GM21528 (cell line): ENCODE measurements at regions not wholly inside any gene's neighbourhood (a gene's known extent, or its start where the extent isn't known, plus 50 kb on each side); places are given as distances from the start of the nearest gene placed in this dataset.
A peak's percentile ranks its signal among the peaks of the same experiment; 100 is the strongest.

ENCODE experiments used
- ATAC-seq: cut with Tn5 transposase; IDR thresholded peaks from one replicate; pipeline ENCODE4 v1.9.1; 2021; ENCODE audit warnings: mild to moderate bottlenecking, moderate library complexity; ENCODE audit not compliant: unreplicated experiment, low FRiP score

DNA sequence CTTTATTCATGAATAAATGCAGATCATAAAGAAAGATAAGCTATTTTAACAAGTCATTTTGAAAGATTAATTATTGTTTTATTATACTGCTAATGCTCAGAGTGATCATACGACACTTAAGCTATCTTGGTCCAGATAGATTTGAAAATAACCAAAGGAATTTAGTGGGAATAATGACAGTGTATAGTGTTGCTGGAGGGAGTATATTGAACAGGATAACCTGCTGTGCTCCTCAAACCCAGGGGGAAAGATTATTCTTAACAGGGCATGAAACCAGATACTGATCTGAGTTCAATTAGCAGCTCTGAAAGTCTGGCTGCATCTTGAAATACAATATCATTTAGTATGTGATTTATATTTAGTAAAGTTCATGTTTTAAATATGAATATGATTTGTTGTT is 216.3 kb upstream of the ITGA4 start:
- ATAC-seq = no peak

- ATAC-seq = no peak
These were observed 215.8 kb upstream of the ITGA4 start for GRCh38 chr2:181241366-181241765.

GRCh38 chr2:181241797-181242196 is 215.4 kb upstream of the ITGA4 start:
- ATAC-seq = peak; percentile 83

- ATAC-seq = no peak
These were observed 214.9 kb upstream of the ITGA4 start for GRCh38 chr2:181242262-181242661.

DNA sequence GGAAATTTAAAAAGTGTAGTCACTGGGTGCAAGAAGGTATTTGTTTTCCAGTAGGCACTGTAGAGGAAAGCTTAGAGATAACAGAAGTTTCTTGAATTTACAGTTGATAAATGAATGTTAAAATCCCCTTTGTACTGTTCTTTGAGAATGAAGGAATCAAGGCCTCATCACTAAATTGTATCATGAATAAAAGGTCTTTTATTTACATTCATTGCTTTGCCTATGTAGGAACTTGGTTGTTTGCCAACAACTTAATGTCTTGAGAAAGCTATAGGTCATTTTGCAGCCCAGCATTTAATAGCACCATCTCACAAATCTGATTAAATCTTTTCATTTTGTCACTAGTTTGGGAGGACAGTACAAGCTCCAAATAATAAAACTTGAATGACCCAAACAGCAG is 213.9 kb upstream of the ITGA4 start:
- ATAC-seq = no peak

GRCh38 chr2:181250691-181251090 is 206.5 kb upstream of the ITGA4 start:
- no peak for ATAC-seq

DNA sequence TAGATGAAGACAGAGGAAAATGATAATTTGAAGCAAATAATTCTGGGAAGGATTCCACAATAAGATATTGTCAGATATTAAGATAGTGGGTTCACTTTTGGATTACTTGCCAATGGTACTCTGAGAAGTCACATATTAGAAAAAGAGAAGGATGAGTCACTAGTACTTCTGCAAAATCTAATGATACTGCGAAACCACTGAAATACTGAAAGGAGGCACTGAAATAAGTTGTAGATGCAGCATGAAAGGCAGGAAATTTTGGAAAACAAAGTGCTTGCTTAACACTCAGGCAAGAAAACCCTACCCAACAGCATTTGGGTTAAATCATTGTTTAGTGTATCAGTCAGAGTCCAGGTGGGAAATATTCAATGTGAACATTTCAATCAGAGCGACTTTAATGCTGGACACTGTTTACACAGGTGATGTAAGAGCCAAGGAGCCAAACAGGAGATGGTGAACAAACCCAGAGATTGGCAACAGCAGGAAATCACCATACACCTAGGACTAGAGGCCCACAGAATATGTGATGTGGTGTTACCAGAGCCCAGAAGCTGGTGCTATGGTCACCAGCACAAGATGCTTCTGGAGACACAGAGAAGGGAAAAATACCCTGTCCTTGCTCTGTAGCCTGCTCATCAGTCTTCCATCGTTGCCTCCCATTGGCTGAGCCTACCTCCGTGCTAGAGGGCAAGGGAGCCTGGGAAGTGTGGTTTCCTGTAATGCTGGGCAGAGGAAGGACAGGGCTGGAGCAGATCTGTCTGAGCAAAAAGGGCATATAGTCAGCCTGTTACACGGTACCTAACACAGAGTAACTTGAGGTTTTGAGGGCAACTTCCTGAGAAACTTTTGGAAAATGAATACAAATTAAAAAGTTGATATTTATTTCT is 204.7 kb upstream of the ITGA4 start:
- no peak for ATAC-seq

DNA sequence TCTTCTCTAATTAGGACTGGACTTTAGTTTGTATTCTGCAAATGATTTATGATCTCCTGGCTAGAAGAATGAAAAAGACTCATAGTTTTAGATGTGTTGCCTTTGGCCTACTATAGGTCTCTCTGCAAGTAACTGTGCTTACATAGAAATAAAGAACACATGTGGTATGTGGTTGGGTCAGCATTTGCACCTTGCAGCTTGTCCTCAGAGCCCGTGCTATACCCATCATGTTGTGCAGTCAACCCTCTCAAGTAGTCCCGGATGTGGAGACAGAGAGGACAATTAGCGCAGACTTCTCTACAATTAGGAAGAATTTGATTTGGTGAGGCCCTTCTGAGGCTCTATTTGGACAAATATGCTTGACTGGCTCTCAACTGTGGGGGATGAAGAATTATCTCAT is 203.7 kb upstream of the ITGA4 start:
- no peak for ATAC-seq

DNA sequence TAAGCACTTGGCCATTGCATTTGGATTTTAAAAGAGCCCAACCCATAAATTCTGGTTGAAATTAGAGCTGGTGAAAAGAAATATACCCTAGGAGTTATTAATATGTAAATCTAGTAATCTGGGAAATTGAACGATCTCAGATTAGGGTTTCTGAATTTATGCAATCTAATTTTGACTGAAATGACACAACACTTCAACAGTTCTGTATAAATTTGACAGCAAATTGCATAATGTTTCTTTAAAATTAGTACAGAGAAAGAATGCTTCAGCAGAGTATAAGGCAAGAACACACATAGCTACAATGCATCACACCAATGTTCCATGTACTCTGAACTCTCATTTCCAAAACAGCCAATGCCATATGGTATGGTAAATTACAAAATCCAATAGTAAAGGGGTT is 201.5 kb upstream of the ITGA4 start:
- ATAC-seq = no peak

DNA sequence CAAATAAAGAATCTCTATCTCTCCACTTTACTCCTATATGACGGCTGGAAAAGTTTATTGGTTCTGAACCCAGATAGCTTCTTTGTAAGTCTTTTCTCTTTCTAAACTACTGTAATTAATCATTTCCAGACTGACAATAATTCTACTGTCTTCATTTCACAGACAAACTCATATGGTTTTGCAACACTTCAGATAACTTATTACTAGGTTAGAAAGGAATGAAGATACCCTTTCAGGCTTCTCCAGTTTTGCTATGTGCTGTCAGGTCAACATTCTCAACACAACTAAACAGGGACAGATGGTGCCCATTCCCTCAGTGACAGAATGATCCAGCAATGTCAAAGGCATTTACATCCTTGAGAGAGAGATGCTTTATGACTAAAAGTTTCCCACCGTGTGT is 198.5 kb upstream of the ITGA4 start:
- no peak for ATAC-seq

GRCh38 chr2:181262782-181263181 is 194.4 kb upstream of the ITGA4 start:
- no peak for ATAC-seq

DNA sequence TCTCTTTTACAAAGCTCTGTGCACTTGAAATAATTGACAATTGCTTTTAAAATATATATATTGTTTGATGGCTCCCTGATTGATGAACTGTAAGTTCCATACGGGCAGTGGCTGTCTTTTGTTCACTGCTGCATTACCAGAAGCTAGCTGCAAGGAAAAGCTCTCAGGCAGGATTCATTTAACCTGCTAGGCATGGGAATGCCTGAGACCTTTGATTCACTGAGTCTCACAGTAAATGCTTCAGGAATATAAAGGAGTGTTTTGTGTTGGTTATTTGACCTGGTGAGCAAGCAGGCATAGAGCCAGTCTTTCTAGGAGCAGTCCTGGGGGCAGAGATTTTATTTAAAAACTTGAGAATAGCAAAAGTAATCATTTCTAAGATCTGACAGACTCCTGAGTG is 193.2 kb upstream of the ITGA4 start:
- no peak for ATAC-seq

- ATAC-seq = no peak
These were observed 192.7 kb upstream of the ITGA4 start for GRCh38 chr2:181264441-181264840.

DNA sequence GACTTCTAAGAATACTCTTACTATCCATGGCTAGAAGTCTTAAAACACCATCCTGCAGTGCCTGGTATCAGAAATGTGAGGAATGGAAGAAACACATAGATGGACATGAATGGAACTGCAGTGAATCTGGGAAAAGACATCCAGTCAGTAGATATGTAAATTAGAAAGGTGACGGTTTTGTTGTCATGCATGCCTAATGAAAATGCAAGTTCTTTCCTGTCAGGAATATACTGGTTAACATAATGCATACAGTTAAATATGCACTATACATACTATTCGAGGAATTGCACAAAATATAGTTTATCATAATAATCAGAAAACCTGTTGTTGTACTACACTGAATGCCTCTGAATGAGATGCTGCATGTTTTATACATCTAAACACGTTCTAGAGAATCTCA is 190.6 kb upstream of the ITGA4 start:
- ATAC-seq = no peak

DNA sequence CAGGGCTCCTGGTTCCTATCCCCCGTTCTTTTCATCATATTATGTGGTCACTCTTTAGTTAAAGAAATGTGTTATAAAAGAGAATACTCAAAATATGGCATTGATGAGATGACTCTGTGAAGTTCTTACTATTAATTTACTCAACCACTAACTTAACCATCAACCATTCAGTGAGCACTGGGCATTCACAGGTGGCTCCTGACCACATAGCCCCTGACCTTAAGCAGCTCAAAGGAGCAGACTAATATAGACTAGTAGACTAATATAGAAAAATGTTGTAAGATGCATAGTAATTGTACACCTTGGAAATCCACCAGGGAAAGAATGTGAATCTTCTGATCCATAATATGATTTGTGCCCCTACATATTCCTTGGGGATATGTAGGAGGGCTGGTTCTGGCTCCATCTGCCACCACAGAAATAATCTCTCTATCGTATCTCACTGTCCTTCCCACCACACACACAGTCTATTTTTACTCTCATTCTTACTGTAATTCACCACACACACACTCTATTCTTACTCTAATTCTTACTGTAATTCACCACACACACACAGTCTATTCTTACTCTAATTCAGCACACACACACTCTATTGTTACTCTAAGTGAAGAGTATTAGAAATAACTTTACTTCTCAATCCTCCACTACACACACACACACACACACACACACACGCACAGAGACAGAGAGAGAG is 188.9 kb upstream of the ITGA4 start:
- ATAC-seq = no peak

DNA sequence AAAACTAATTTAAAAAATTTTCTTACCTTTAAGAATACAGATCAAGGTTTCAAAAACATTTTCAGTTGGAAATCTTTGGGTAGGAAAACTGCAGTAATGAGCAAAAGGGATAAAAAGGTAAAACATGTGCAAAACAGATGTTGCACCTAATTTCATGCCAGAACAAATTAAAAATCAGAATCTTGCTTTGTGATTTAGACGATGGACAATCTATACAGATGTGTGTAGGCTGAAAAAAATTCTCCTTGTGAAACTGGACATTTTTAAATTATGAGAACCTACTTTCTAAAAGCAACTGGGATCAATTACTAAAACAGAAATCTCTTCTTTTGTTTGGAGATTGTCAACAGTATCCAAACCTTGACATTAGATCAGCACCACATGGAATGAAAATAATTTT is 183.2 kb upstream of the ITGA4 start:
- ATAC-seq = no peak

GRCh38 chr2:181275643-181276070 is 181.5 kb upstream of the ITGA4 start:
- no peak for ATAC-seq

DNA sequence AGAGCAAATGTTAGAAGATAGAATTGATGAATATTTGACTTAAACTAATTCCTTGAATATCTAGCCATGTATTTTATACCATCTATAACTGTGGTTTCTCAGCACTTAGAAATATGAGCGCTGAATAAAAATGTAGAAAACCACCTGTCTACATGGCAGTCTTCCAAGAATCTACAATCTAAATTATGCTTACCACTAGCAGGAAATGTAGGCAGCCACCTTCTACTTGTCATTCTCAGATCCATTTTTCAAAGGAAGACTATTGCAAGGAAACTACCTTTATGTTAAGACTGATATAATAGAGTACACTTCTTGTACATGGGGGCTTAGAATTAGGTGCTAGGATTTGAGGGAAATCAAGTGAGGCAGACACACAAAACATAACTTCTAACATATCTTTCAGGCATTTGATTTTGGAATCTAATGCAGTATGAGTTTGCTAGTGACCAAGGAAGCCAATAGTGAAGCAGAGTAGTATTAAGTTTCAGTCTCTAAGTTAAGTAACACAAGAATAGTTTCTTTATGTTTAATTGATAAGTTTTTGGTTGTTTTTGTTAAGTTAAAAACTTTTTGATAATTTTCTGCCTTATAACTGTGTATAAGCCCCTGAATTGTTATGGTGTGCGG is 175.9 kb upstream of the ITGA4 start:
- no peak for ATAC-seq

DNA sequence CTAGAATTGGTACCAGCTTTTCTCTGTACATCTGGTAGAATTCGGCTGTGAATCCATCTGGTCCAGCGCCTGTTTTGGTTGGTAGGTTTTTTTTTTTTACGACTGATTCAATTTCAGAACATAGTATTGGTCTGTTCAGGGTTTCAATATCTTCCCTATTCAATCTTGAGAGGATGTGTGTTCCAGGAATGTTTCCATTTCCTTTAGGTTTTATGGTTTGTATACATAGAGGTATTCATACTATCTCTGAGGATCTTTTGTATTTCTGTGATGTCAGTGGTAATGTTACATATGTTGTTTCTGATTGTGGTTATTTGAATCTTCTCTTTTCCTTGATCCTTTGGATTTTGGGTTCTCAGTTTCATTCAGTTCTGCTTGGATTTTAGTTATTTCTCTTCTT is 172.1 kb upstream of the ITGA4 start:
- ATAC-seq = no peak

DNA sequence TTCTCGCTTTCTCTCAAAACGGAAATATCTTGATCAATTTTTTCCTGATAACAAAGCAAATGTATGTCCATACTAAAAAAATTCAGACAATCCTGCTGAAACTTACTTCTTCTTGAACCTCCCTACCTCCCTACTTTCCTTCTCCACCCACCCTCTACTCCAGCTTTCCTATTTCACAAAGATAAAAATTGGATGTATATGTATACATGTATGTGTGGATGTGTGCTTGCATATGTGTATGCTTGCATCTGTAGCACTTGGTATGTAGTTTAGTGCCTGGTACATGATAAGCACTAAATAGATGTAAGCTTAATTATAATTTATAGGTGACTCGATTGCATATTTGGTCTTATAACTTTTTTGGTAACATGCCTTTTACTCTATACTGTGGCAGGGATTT is 167.5 kb upstream of the ITGA4 start:
- no peak for ATAC-seq

- no peak for ATAC-seq
These were observed 167.0 kb upstream of the ITGA4 start for GRCh38 chr2:181290182-181290581.

DNA sequence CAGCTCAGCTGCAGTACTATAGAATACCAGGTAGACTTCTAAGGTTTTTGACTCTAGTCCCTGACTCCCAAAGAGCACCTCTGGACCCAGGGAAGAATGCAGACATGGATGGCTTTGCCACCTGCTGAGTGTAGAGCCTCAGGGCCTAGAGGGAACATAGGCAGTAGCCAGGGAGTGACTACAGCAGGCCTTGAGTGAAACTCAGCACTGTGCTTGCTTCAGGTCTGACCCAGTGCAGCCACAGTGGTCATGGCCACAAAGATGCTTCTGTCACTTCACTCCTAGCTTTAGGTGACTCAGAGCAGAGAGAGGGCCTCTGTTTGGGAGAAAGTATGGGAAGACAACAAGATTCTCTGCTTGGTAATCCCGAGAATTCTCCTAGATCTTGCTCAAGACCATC is 162.2 kb upstream of the ITGA4 start:
- ATAC-seq = no peak
